ENCODE measurements at regions not wholly inside any gene's neighbourhood (a gene's known extent, or its start where the extent isn't known, plus 50 kb on each side); places are given as distances from the start of the nearest gene placed in this dataset.
"Not testable (repeated sequence)": the region's sequence is repeated elsewhere in the genome, so short reads cannot be mapped to it uniquely, and the experiment has no call there.

GRCh38 chr3:132084982-132085381 is 50.2 kb upstream of the CPNE4 start:
- DNase-seq (ENCODE audit: low spot score): no peak

- DNase-seq (ENCODE audit: low spot score): no peak
These were observed 52.5 kb upstream of the CPNE4 start for GRCh38 chr3:132087356-132087755.

DNA sequence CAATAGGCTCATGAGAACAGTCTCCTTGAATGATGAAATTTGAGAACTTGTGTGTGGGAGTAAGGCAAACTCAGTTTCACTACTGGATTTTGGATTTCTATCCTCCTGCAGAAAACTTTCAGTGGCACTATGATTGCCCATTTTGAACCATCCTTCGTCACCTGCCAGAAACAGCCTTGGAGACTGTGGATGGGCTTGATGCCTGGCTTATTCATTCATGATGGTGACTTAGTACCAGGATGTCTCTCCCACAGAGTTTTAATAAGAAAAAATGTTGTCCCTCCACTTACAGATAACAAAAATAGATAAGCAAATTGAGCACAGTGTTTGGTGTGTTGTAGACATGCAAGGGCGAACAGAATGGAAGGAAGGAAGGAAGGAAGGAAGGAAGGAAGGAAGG is 53.5 kb upstream of the CPNE4 start:
- DNase-seq (ENCODE audit: low spot score): no peak

DNA sequence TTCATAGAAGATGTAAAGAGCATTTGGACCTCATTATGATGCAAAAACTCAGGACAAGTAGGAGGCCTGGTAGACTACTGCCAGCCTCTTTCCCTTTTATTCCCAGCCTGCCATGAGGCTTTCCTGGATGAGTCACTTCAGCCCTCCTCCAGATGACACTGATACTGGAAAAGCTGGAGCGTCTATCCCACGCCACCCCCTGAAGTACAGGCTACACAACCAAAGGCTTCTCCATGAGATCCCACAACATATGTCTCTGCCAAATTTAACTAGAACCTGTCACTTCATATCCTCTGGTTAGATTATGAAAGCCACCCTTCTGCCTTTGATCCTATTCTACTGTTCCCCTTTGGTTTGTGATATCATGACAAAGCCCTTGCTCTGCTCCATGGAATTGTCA is 56.1 kb upstream of the CPNE4 start:
- DNase-seq (ENCODE audit: low spot score): no peak

GRCh38 chr3:132116601-132117000 is 81.8 kb upstream of the CPNE4 start:
- no peak for DNase-seq (ENCODE audit: low spot score)

DNA sequence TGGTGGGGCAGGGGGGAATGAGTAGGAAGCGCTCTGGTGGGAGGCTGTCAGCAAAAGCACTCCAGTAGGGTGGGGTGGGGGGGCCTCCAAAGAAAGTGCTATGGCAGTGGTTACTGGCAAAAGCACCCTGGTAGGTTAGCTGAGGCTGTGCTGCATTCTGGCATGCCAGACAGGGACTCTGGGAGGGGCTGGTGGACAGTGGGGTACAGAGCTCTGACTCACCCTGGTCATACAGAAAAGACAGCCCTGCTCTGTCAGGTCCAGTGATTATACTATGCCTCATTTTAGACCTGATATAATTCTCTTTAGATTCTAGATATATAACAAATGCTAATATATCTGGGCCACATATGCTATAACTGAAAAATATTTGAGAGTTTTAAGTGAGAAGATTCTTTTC is 82.8 kb upstream of the CPNE4 start:
- no peak for DNase-seq (ENCODE audit: low spot score)

DNA sequence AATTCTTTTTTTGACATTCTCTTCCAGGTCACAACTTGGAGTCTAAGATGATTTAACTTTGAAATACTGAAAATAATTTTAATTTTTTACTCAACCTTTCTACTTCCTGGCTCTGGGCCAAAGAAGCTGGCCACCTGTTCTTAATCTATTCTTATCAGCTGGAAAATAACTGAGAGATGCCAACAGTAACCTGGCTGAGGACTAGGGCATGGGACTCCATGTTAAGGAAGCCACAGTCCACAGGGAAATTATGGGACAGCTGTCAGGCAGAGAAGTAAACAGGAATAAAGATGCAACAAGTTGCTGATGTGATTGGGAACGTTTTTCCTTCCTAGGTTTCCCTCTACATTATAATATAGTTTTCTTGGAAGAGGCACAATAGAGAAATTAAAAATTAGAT is 84.7 kb upstream of the CPNE4 start:
- no peak for DNase-seq (ENCODE audit: low spot score)

GRCh38 chr3:132124096-132124495 is 89.3 kb upstream of the CPNE4 start:
- DNase-seq (ENCODE audit: low spot score): no peak

DNA sequence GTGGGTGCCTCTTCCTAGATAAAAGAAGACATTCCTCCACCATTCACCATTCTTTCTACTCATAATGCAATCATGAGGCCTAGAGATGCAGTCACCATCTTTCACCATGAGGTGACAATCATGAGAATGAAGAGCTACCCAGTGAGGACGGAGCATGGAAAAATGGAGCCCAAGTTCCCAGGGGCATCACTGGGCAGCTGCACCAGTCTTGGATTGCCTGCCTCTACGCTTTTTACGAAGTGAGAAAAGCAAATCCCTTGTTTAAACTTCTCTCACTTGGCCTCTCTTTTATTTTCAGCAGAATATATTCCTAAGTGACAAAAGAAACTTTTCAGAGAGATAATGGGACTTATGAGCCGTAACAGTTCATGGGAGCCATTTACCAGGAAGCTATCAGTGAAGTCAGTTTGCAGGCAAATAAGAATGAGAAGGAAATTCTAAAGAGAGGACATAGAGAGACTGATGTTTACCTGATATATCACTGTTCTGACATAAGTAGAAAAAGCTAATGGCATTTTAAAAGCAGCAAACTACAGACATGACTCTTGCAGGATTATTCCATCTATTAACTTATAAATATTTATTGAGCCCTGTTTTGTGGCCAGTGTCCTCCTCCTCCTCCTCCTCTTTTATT is 90.0 kb upstream of the CPNE4 start:
- DNase-seq (ENCODE audit: low spot score): no peak

GRCh38 chr3:132134611-132135010 is 99.8 kb upstream of the CPNE4 start:
- DNase-seq (ENCODE audit: low spot score): no peak

- DNase-seq (ENCODE audit: low spot score): no peak
These were observed 101.0 kb upstream of the CPNE4 start for GRCh38 chr3:132135628-132136333.

GRCh38 chr3:132136334-132136716 is 101.5 kb upstream of the CPNE4 start:
- no peak for DNase-seq (ENCODE audit: low spot score)

GRCh38 chr3:132136902-132137301 is 102.1 kb upstream of the CPNE4 start:
- not testable (repeated sequence) for DNase-seq (ENCODE audit: low spot score)

- DNase-seq (ENCODE audit: low spot score): no peak
These were observed 111.0 kb upstream of the CPNE4 start for GRCh38 chr3:132145833-132146232.

GRCh38 chr3:132154619-132155018 is 119.8 kb upstream of the CPNE4 start:
- no peak for DNase-seq (ENCODE audit: low spot score)

DNA sequence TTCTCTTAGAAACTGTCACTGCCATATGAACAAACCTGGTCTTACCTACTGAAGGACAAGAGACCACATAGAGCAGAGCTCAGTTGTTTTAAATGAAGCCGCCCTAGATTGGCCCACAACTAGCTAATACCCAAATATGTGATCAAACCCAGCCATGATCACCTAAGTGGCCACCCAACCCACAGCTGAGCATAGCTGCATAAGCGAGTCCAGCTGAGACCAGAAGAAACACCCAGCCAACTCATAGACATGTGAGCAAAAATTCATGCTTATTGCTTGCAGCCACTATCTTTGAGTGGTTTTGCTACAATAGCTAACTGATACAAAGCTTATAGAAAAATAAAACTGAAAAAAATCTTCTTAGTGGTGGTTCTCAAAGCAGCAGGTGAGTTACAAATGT is 124.3 kb upstream of the CPNE4 start:
- no peak for DNase-seq (ENCODE audit: low spot score)

GRCh38 chr3:132160198-132160597 is 125.4 kb upstream of the CPNE4 start:
- no peak for DNase-seq (ENCODE audit: low spot score)

- DNase-seq (ENCODE audit: low spot score): no peak
These were observed 126.8 kb upstream of the CPNE4 start for GRCh38 chr3:132161608-132162007.

DNA sequence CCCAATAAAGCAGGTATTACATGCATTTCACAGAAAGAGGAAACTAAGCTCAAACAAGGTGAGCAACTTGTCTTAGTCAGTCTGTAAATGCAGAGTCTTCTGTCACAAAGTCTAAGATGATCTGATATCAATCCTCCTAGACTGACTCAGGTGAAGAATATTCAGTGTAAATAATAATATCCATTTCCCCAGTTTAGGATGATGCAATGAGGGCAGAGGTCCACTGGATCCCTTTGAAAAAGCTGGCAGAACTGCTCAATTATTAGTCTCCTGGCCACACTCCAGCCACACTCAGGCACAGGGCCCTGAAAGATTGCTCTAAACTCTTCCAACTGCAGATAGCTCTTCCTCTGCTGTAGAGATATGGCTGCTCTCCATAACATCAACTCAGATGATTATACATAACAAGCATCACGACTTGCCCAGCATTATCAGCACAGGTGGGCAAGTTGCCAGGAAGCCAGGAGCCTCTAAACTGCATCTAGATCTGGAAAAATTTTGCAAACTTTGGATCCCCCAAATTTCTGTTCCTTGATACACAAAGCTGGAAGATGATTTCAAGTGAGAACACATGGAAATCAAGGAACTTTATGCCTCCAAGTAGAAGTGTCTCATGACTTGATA is 129.8 kb upstream of the CPNE4 start:
- no peak for DNase-seq (ENCODE audit: low spot score)

GRCh38 chr3:132167870-132168269 is 133.1 kb upstream of the CPNE4 start:
- no peak for DNase-seq (ENCODE audit: low spot score)

- DNase-seq (ENCODE audit: low spot score): no peak
These were observed 139.7 kb upstream of the CPNE4 start for GRCh38 chr3:132174500-132174899.

- DNase-seq (ENCODE audit: low spot score): peak; percentile 51
These were observed 136.8 kb upstream of the ACP3 start for GRCh38 chr3:132180337-132180791.

DNA sequence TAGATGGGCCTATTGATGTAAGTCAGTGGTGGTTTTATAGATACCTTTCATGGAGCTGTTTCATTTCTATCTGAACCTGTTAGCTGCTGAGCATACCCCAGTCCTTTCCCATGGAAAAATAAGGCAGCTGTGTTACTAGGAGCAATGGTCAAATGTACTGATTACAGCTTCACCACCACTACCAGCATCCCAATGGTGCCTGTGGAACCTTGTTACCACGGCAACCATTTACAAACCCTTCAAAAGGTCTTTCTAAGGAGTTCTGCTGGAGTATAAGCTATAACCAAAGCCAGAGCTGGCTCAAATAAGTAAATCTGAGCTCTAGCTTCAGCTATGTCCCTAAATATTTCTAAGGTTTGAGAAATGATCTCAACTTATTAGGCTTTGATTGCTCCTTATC is 133.4 kb upstream of the ACP3 start:
- DNase-seq (ENCODE audit: low spot score): no peak

Data from ureter (tissue), 1 donor.